ENCODE measurements at regions not wholly inside any gene's neighbourhood (a gene's known extent, or its start where the extent isn't known, plus 50 kb on each side); places are given as distances from the start of the nearest gene placed in this dataset.

DNA sequence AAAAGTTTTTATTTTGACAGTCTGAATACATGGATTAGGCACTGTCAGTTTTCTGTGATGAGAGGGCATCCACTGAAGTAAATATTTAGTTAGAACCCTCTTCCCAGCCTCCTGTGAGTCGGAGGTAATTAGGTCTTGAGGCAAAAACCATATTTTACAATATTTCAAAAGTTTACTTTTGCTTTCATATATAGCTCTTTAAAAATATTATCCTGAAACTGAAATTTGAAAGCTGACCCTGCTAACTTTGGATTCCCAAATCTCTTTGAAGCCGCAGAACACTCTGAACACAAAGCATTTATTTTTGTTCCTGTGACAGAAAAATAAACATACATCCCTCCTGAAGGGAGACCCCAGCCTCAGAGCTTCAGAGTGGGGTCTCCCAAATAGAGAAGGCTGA lies 317.4 kb downstream of the KIF20B start (continued):
- TF ChIP-seq, protein P1, sequence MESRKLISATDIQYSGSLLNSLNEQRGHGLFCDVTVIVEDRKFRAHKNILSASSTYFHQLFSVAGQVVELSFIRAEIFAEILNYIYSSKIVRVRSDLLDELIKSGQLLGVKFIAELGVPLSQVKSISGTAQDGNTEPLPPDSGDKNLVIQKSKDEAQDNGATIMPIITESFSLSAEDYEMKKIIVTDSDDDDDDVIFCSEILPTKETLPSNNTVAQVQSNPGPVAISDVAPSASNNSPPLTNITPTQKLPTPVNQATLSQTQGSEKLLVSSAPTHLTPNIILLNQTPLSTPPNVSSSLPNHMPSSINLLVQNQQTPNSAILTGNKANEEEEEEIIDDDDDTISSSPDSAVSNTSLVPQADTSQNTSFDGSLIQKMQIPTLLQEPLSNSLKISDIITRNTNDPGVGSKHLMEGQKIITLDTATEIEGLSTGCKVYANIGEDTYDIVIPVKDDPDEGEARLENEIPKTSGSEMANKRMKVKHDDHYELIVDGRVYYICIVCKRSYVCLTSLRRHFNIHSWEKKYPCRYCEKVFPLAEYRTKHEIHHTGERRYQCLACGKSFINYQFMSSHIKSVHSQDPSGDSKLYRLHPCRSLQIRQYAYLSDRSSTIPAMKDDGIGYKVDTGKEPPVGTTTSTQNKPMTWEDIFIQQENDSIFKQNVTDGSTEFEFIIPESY (CRISPR knock-in tag; IDR thresholded peaks at IDR 0.05), result no peak
- TF ChIP-seq ZNF496 (CRISPR knock-in tag; IDR thresholded peaks at IDR 0.05; ENCODE audit: insufficient replicate concordance), result no peak

- Histone ChIP-seq H2AFZ (ENCODE audit: low read length) (no peak overlapping the region), H4K20me1 (ENCODE audit: insufficient read depth, low read length) (no peaks in the 10 kb centered on the region), H3K36me3 (replicated peaks in 1 of 2; ENCODE audit: control insufficient read depth in 1 of 2, insufficient read depth in 2 of 2, low read length in 2 of 2) (no peaks in the 10 kb centered on the region), H3K9ac (ENCODE audit: insufficient read depth, low read depth, low read length) (no peak overlapping the region), H3K4me1 (ENCODE audit: insufficient read depth, low read length) (no peaks in the 10 kb centered on the region), H3K27ac (ENCODE audit: extremely low read length, insufficient read depth, low read length) (no peak overlapping the region), H3K4me3 (replicated peaks in 1 of 3; ENCODE audit: insufficient read depth in 1 of 3, low read depth in 2 of 3, low read length in 3 of 3) (no peak overlapping the region), H3K79me2 (ENCODE audit: insufficient read depth, low read length) (no peaks in the 10 kb centered on the region), H3K4me2 (ENCODE audit: low read depth, low read length) (no peak overlapping the region), H3K27me3 (ENCODE audit: control insufficient read depth in 1 of 2, insufficient read depth in 2 of 2, low read length in 2 of 2) (no peaks in the 10 kb centered on the region), H3K9me3 (ENCODE audit: low read length) (no peaks in the 10 kb centered on the region)
- TF ChIP-seq IRX3 (CRISPR knock-in tag; IDR thresholded peaks at IDR 0.05; ENCODE audit: borderline replicate concordance, low read depth) (no peak), MTF1 (CRISPR knock-in tag; IDR thresholded peaks at IDR 0.05) (no peak)
- no TSS peak for BruUV-seq (replicated peaks)
- FAIRE-seq (no peak), DNase-seq (ENCODE audit: low spot score) (no peak), ATAC-seq (no peak)
- intact Hi-C loops (cut with micrococcal nuclease; ENCODE audit: unreplicated experiment) (no loop called here), in situ Hi-C loops (cut with HindIII; ENCODE audit: extremely low pct_ligation_motif_present, low pct_unique_long_range_greater_than_20kb) (no loop called here)
- POLR2A ChIA-PET, result no interaction called here
- 2% methylated on average over 2 of the region's 2 CpGs for WGBS (ENCODE audit: low lambda C conversion rate)
- CTCF ChIA-PET (ENCODE audit: low intra/inter-chr PET ratio, low total read pairs), result no interaction called here
Observed at GRCh38 chr10:90020506-90020905, 319.1 kb downstream of the KIF20B start.

- no TSS peak for BruUV-seq (replicated peaks)
- Histone ChIP-seq H4K20me1 (ENCODE audit: insufficient read depth, low read length) (no peaks in the 10 kb centered on the region), H3K4me3 (replicated peaks in 1 of 3; ENCODE audit: insufficient read depth in 1 of 3, low read depth in 2 of 3, low read length in 3 of 3) (no peak overlapping the region), H3K36me3 (replicated peaks in 1 of 2; ENCODE audit: control insufficient read depth in 1 of 2, insufficient read depth in 2 of 2, low read length in 2 of 2) (no peaks in the 10 kb centered on the region), H3K27ac (ENCODE audit: extremely low read length, insufficient read depth, low read length) (no peak overlapping the region), H2AFZ (ENCODE audit: low read length) (no peak overlapping the region), H3K79me2 (ENCODE audit: insufficient read depth, low read length) (no peaks in the 10 kb centered on the region), H3K9me3 (ENCODE audit: low read length) (no peaks in the 10 kb centered on the region), H3K4me2 (ENCODE audit: low read depth, low read length) (no peak overlapping the region), H3K4me1 (ENCODE audit: insufficient read depth, low read length) (no peaks in the 10 kb centered on the region), H3K9ac (ENCODE audit: insufficient read depth, low read depth, low read length) (no peak overlapping the region), H3K27me3 (ENCODE audit: control insufficient read depth in 1 of 2, insufficient read depth in 2 of 2, low read length in 2 of 2) (no peaks in the 10 kb centered on the region)
- ChIA-PET CTCF (ENCODE audit: low intra/inter-chr PET ratio, low total read pairs) (no interaction called here), POLR2A (no interaction called here)
- in situ Hi-C loops (cut with HindIII; ENCODE audit: extremely low pct_ligation_motif_present, low pct_unique_long_range_greater_than_20kb), result no loop called here
- DNase-seq (ENCODE audit: low spot score), result no peak
- WGBS (ENCODE audit: low lambda C conversion rate), result 0% methylated on average over 1 of the region's 1 CpG
- ATAC-seq, result no peak
- intact Hi-C loops (cut with micrococcal nuclease; ENCODE audit: unreplicated experiment), result no loop called here
- no peak for FAIRE-seq
- no peak for TF ChIP-seq KLF13 (CRISPR knock-in tag; IDR thresholded peaks at IDR 0.05)
- no peak for TF ChIP-seq MIER3 (CRISPR knock-in tag; IDR thresholded peaks at IDR 0.05; ENCODE audit: borderline replicate concordance)
- TF ChIP-seq, protein P2, sequence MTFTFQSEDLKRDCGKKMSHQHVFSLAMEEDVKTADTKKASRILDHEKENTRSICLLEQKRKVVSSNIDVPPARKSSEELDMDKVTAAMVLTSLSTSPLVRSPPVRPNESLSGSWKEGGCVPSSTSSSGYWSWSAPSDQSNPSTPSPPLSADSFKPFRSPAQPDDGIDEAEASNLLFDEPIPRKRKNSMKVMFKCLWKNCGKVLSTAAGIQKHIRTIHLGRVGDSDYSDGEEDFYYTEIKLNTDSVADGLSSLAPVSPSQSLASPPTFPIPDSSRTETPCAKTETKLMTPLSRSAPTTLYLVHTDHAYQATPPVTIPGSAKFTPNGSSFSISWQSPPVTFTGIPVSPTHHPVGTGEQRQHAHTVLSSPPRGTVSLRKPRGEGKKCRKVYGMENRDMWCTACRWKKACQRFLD (CRISPR knock-in tag; IDR thresholded peaks at IDR 0.05; ENCODE audit: borderline replicate concordance), result no peak
- no peak for TF ChIP-seq ZNF142 (CRISPR knock-in tag; IDR thresholded peaks at IDR 0.05)
Observed at GRCh38 chr10:90023950-90024349, 322.6 kb downstream of the KIF20B start.

All from HepG2 (cell line).